CD8-positive, alpha-beta memory T cell (primary cell): ENCODE measurements at regions not wholly inside any gene's neighbourhood (a gene's known extent, or its start where the extent isn't known, plus 50 kb on each side); places are given as distances from the start of the nearest gene placed in this dataset.

Experiments
- CTCF ChIA-PET: fragments of 350-600 bp; sonication (Branson Sonifier 250); formaldehyde crosslinking; loops from one replicate; lab custom pipeline; 2021; ENCODE audit warnings: antibody characterized with exemption; lab: Charles Lee
- POLR2A ChIA-PET: fragments of 350-600 bp; sonication (Branson Sonifier 250); formaldehyde crosslinking; loops from one replicate; lab custom pipeline; 2021; ENCODE audit warnings: antibody characterized with exemption; lab: Charles Lee
- DNase-seq, 5 donors: peaks; one replicate each; pipeline versions ENCODE4 v3.0.0 to v3.0.0-alpha.2; 2020 to 2022; ENCODE audit warnings: mixed read lengths in 1 of 5
- H3K27ac ChIP-seq: one replicate; pipeline ENCODE4 v1.7.0; 2013; ENCODE audit warnings: low read depth, mild to moderate bottlenecking, low read length, moderate library complexity
- H3K27me3 ChIP-seq: 2 replicates; pipeline ENCODE4 v1.7.0; 2013; ENCODE audit warnings: low read length, mild to moderate bottlenecking; ENCODE audit not compliant: insufficient read depth, poor library complexity, severe bottlenecking
- H3K36me3 ChIP-seq: 2 replicates; pipeline ENCODE4 v1.7.0; 2013; ENCODE audit warnings: mild to moderate bottlenecking, low read length, moderate library complexity; ENCODE audit not compliant: insufficient read depth
- H3K4me1 ChIP-seq: 2 replicates; pipeline ENCODE4 v1.7.0; 2013; ENCODE audit warnings: mild to moderate bottlenecking, low read length, moderate library complexity; ENCODE audit not compliant: insufficient read depth
- H3K4me3 ChIP-seq: 2 replicates; pipeline ENCODE4 v1.7.0; 2013; ENCODE audit warnings: mild to moderate bottlenecking, low read length
- H3K9me3 ChIP-seq: 2 replicates; pipeline ENCODE4 v1.7.0; 2013; ENCODE audit warnings: mild to moderate bottlenecking, low read length
- H3K27ac Mint-ChIP-seq, 8 donors: one replicate each; pipeline ENCODE4 v1.8.0; 2020 to 2021; ENCODE audit warnings: mixed read lengths in 8 of 8, mild to moderate bottlenecking in 6 of 8, inconsistent platforms in 3 of 8, moderate library complexity in 3 of 8
- H3K27me3 Mint-ChIP-seq, 2 donors: one replicate each; pipeline ENCODE4 v1.8.0; 2020 to 2021; ENCODE audit warnings: mixed read lengths in 2 of 2, mild to moderate bottlenecking in 1 of 2, moderate library complexity in 1 of 2
- H3K36me3 Mint-ChIP-seq, 3 donors: one replicate each; pipeline ENCODE4 v1.8.0; 2020 to 2021; ENCODE audit warnings: mixed read lengths in 3 of 3, inconsistent platforms in 1 of 3, mild to moderate bottlenecking in 1 of 3
- H3K4me1 Mint-ChIP-seq, 3 donors: one replicate each; pipeline ENCODE4 v1.8.0; 2020 to 2021; ENCODE audit warnings: mixed read lengths in 3 of 3, inconsistent platforms in 1 of 3, mild to moderate bottlenecking in 1 of 3
- H3K4me3 Mint-ChIP-seq, 7 donors: one replicate each; pipeline ENCODE4 v1.8.0; 2020 to 2021; ENCODE audit warnings: mixed read lengths in 7 of 7, mild to moderate bottlenecking in 6 of 7, moderate library complexity in 4 of 7, inconsistent platforms in 2 of 7
- H3K9me3 Mint-ChIP-seq, 5 donors: one replicate each; pipeline ENCODE4 v1.8.0; 2020 to 2022; ENCODE audit warnings: mixed read lengths in 5 of 5, mild to moderate bottlenecking in 3 of 5, moderate library complexity in 2 of 5, inconsistent platforms in 1 of 5

- Mint-ChIP-seq H3K9me3 (no peaks in the 10 kb centered on the region), H3K27ac (no peak overlapping the region), H3K36me3 (no peaks in the 10 kb centered on the region), H3K27me3 (no peaks in the 10 kb centered on the region), H3K4me1 (no peaks in the 10 kb centered on the region), H3K4me3 (no peak overlapping the region)
- Histone ChIP-seq H3K4me3 (no peak overlapping the region), H3K4me1 (no peaks in the 10 kb centered on the region), H3K27ac (no peak overlapping the region), H3K9me3 (no peaks in the 10 kb centered on the region), H3K36me3 (no peaks in the 10 kb centered on the region), H3K27me3 (no peaks in the 10 kb centered on the region)
- POLR2A ChIA-PET = no interaction called here
- DNase-seq = no peak
- CTCF ChIA-PET = no interaction called here
Observed at GRCh38 chr5:161105525-161105924, 253.5 kb upstream of the ATP10B start.

DNA sequence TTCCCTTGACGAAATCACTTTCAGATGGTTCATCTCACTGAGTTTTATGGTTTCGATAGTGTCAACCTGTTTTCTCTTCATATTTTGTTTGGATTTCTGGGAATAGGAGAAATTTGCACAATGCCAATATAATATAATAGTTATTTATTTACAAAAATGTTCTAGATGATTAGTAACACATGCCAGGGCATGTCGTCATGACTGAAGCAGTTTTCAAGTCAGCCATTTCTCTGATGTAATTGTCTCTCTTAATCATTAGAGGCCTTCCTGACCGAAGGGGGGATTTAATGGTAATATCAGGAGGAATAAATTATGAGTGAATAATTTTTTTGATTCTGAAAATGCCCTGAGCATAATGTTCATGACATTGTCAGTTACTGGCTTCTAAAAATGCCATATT is 246.5 kb upstream of the ATP10B start:
- no peaks in the 10 kb centered on the region for H3K36me3 ChIP-seq
- no peak overlapping the region for H3K27ac Mint-ChIP-seq
- no peak for DNase-seq
- H3K4me1 ChIP-seq = no peaks in the 10 kb centered on the region
- ChIA-PET POLR2A (no interaction called here), CTCF (no interaction called here)
- H3K9me3 ChIP-seq = no peaks in the 10 kb centered on the region
- no peaks in the 10 kb centered on the region for H3K36me3 Mint-ChIP-seq
- no peak overlapping the region for H3K4me3 ChIP-seq
- no peak overlapping the region for H3K4me3 Mint-ChIP-seq
- no peaks in the 10 kb centered on the region for H3K4me1 Mint-ChIP-seq
- H3K27me3 Mint-ChIP-seq = no peaks in the 10 kb centered on the region
- peaks cover 0 to 2% (median 0%) of the 10 kb centered on the region in 5 donors for H3K9me3 Mint-ChIP-seq
- no peaks in the 10 kb centered on the region for H3K27me3 ChIP-seq
- H3K27ac ChIP-seq = no peak overlapping the region

DNA sequence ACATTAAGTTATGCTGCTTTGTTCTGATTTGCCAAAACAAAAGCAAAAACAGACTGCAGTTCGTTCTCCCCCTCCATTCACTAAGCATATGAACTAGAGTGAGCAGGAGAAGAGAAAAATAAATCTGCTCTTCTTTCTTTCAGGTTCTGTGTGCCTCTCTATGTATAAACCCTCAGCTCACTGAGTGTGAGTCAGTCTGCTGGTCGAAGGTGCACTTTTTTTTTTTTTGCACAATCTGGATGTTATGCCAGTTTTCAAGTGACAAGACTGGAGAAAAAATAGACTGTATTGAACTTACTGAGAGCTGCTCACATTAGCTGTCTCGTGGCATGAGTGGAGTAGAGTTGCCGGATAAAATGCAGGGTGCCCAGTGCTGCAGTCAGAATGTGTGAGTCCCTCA is 244.6 kb upstream of the ATP10B start:
- no peaks in the 10 kb centered on the region for H3K27me3 ChIP-seq
- ChIA-PET POLR2A (no interaction called here), CTCF (no interaction called here)
- no peaks in the 10 kb centered on the region for H3K27me3 Mint-ChIP-seq
- H3K36me3 ChIP-seq = no peaks in the 10 kb centered on the region
- H3K27ac ChIP-seq = no peak overlapping the region
- H3K9me3 Mint-ChIP-seq = peaks cover 0 to 2% (median 0%) of the 10 kb centered on the region in 5 donors
- H3K4me1 Mint-ChIP-seq = no peaks in the 10 kb centered on the region
- no peak for DNase-seq
- no peaks in the 10 kb centered on the region for H3K36me3 Mint-ChIP-seq
- H3K27ac Mint-ChIP-seq = no peak overlapping the region
- H3K4me3 ChIP-seq = no peak overlapping the region
- H3K9me3 ChIP-seq = no peaks in the 10 kb centered on the region
- no peaks in the 10 kb centered on the region for H3K4me1 ChIP-seq
- H3K4me3 Mint-ChIP-seq = no peak overlapping the region

GRCh38 chr5:161095953-161096352 is 243.9 kb upstream of the ATP10B start:
- Histone ChIP-seq H3K4me3 (no peak overlapping the region), H3K4me1 (no peaks in the 10 kb centered on the region), H3K27ac (no peak overlapping the region), H3K27me3 (no peaks in the 10 kb centered on the region), H3K9me3 (no peaks in the 10 kb centered on the region), H3K36me3 (no peaks in the 10 kb centered on the region)
- Mint-ChIP-seq H3K4me3 (no peak overlapping the region), H3K9me3 (peaks cover 0 to 2% (median 0%) of the 10 kb centered on the region in 5 donors), H3K27me3 (no peaks in the 10 kb centered on the region), H3K27ac (no peak overlapping the region), H3K36me3 (no peaks in the 10 kb centered on the region), H3K4me1 (no peaks in the 10 kb centered on the region)
- no peak for DNase-seq
- POLR2A ChIA-PET = no interaction called here
- CTCF ChIA-PET = no interaction called here

DNA sequence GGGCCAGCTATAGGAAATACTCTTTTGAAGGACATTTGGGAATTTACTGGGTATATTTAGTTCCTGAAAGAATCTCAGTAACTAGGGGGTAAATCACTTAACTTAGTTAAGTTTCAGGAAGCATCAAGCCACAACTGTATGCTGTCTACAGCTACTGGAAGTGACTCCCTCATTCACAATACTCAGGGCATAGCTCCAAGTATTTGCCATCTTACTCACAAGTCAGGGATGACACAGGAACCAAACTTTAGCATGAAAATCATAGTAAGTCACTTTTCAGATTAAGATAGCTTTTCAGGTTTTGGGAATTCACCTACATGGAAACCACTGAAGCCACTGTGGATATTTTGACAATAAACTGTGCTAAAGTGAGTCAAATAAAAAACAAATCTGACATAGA is 242.4 kb upstream of the ATP10B start:
- H3K27ac Mint-ChIP-seq = no peak overlapping the region
- H3K4me3 Mint-ChIP-seq = no peak overlapping the region
- Histone ChIP-seq H3K4me1 (no peaks in the 10 kb centered on the region), H3K27me3 (no peaks in the 10 kb centered on the region), H3K4me3 (no peak overlapping the region), H3K27ac (no peak overlapping the region), H3K36me3 (no peaks in the 10 kb centered on the region), H3K9me3 (no peaks in the 10 kb centered on the region)
- no peak for DNase-seq
- peaks cover 0 to 2% (median 0%) of the 10 kb centered on the region in 5 donors for H3K9me3 Mint-ChIP-seq
- POLR2A ChIA-PET = no interaction called here
- no peaks in the 10 kb centered on the region for H3K4me1 Mint-ChIP-seq
- H3K36me3 Mint-ChIP-seq = no peaks in the 10 kb centered on the region
- no peaks in the 10 kb centered on the region for H3K27me3 Mint-ChIP-seq
- CTCF ChIA-PET = no interaction called here

DNA sequence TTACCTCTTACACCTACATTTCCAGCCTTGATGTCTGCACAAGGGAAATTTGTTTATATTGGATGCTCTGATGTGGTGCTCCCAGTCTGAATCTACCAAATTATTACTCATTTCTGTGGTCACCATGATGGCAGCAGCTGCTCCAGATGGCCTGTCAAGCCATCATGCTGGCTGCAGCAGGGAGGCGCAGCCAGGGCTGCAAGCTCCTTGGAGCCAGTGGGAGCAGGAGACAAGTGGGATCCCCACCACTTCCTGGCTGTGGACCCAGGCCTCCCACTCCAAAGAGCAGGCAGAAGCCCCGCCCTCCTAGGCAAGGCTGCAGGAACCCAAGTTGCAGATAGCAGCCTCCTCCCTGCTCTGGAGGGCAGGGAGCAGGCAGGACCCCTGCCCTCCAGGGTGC is 241.1 kb upstream of the ATP10B start:
- DNase-seq = no peak
- POLR2A ChIA-PET = no interaction called here
- H3K9me3 Mint-ChIP-seq = no peaks in the 10 kb centered on the region
- Histone ChIP-seq H3K27ac (no peak overlapping the region), H3K4me1 (no peaks in the 10 kb centered on the region), H3K4me3 (no peak overlapping the region), H3K27me3 (no peaks in the 10 kb centered on the region), H3K36me3 (no peaks in the 10 kb centered on the region), H3K9me3 (no peaks in the 10 kb centered on the region)
- CTCF ChIA-PET = no interaction called here
- no peak overlapping the region for H3K4me3 Mint-ChIP-seq
- no peaks in the 10 kb centered on the region for H3K36me3 Mint-ChIP-seq
- H3K27ac Mint-ChIP-seq = no peak overlapping the region
- H3K4me1 Mint-ChIP-seq = no peaks in the 10 kb centered on the region
- no peaks in the 10 kb centered on the region for H3K27me3 Mint-ChIP-seq

DNA sequence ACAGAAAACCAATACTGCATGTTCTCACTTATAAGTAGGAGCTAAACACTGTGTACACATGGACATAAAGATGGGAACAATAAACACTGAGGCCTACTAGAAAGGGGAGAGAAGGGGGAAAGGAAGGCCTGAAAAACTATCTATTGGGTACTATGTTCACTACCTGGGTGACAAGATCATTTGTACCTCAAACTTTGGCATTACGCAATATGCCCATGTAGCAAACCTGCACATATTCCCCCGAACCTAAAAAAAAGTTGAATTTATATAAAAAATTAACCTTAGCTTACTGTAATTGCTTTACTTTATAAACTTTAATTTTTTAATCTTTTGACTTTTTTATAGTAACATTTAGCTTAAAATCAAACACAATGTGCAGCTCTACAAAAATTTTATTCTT is 237.6 kb upstream of the ATP10B start:
- Histone ChIP-seq H3K27me3 (no peaks in the 10 kb centered on the region), H3K4me1 (no peaks in the 10 kb centered on the region), H3K36me3 (no peaks in the 10 kb centered on the region), H3K9me3 (no peaks in the 10 kb centered on the region), H3K27ac (no peak overlapping the region), H3K4me3 (no peak overlapping the region)
- no peak overlapping the region for H3K4me3 Mint-ChIP-seq
- H3K9me3 Mint-ChIP-seq = peaks cover 0 to 2% (median 0%) of the 10 kb centered on the region in 5 donors
- POLR2A ChIA-PET = no interaction called here
- DNase-seq = no peak
- H3K27me3 Mint-ChIP-seq = no peaks in the 10 kb centered on the region
- H3K36me3 Mint-ChIP-seq = no peaks in the 10 kb centered on the region
- CTCF ChIA-PET = no interaction called here
- no peaks in the 10 kb centered on the region for H3K4me1 Mint-ChIP-seq
- H3K27ac Mint-ChIP-seq = no peak overlapping the region

GRCh38 chr5:161086461-161086860 is 234.4 kb upstream of the ATP10B start:
- no peak overlapping the region for H3K4me3 Mint-ChIP-seq
- peaks cover 0 to 6% (median 2%) of the 10 kb centered on the region in 5 donors for H3K9me3 Mint-ChIP-seq
- H3K27me3 ChIP-seq = no peaks in the 10 kb centered on the region
- H3K27me3 Mint-ChIP-seq = no peaks in the 10 kb centered on the region
- H3K27ac ChIP-seq = no peak overlapping the region
- no peak overlapping the region for H3K27ac Mint-ChIP-seq
- H3K4me1 Mint-ChIP-seq = no peaks in the 10 kb centered on the region
- no peak for DNase-seq
- CTCF ChIA-PET = no interaction called here
- no peaks in the 10 kb centered on the region for H3K36me3 ChIP-seq
- no peak overlapping the region for H3K4me3 ChIP-seq
- POLR2A ChIA-PET = no interaction called here
- no peaks in the 10 kb centered on the region for H3K9me3 ChIP-seq
- H3K4me1 ChIP-seq = no peaks in the 10 kb centered on the region
- no peaks in the 10 kb centered on the region for H3K36me3 Mint-ChIP-seq

DNA sequence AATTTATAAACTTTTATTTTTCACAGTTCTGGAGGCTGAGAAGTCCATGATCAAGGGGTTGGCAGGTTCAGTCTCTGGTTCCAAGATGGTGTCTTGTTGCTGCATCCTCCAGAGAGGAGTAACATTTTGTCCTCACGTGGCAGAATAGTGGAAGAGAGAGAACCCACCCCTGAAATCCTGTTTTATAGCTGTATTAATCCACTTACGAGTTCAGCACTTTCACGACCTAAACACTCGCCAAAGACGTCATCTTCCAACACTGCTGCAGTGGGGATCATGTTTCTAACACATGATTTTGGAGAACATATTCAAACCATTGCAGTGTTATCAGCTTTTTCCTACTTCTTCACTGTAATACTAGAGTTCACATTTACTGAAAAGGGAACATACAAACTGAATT is 233.0 kb upstream of the ATP10B start:
- Histone ChIP-seq H3K4me3 (no peak overlapping the region), H3K4me1 (no peaks in the 10 kb centered on the region), H3K36me3 (no peaks in the 10 kb centered on the region), H3K27me3 (no peaks in the 10 kb centered on the region), H3K9me3 (no peaks in the 10 kb centered on the region), H3K27ac (no peak overlapping the region)
- ChIA-PET CTCF (no interaction called here), POLR2A (no interaction called here)
- H3K4me1 Mint-ChIP-seq = no peaks in the 10 kb centered on the region
- no peaks in the 10 kb centered on the region for H3K36me3 Mint-ChIP-seq
- no peak overlapping the region for H3K27ac Mint-ChIP-seq
- H3K4me3 Mint-ChIP-seq = no peak overlapping the region
- no peaks in the 10 kb centered on the region for H3K27me3 Mint-ChIP-seq
- peaks cover 0 to 6% (median 2%) of the 10 kb centered on the region in 5 donors for H3K9me3 Mint-ChIP-seq
- DNase-seq = no peak
